CD1c-positive myeloid dendritic cell (primary cell): ENCODE measurements at regions not wholly inside any gene's neighbourhood (a gene's known extent, or its start where the extent isn't known, plus 50 kb on each side); places are given as distances from the start of the nearest gene placed in this dataset.
"Not testable (repeated sequence)": the region's sequence is repeated elsewhere in the genome, so short reads cannot be mapped to it uniquely, and the experiment has no call there.

ENCODE experiments used
- DNase-seq: peaks from one replicate; pipeline ENCODE4 v3.0.0-alpha.2; 2016; ENCODE audit errors: extremely low spot score

GRCh38 chr17:65307081-65307960, 170.2 kb downstream of the RGS9 start:
- no peak for DNase-seq

- DNase-seq = no peak
Observed at GRCh38 chr17:65305778-65306177, 168.6 kb downstream of the RGS9 start.

- DNase-seq = no peak
Observed at GRCh38 chr17:65305116-65305515, 167.9 kb downstream of the RGS9 start.

- not testable (repeated sequence) for DNase-seq
Observed at GRCh38 chr17:65301882-65302281, 164.7 kb downstream of the RGS9 start.

- DNase-seq = no peak
Observed at GRCh38 chr17:65301184-65301583, 164.0 kb downstream of the RGS9 start.

GRCh38 chr17:65297916-65298315, 160.7 kb downstream of the RGS9 start:
- DNase-seq = no peak

- DNase-seq = no peak
Observed at GRCh38 chr17:65297384-65297783, 160.2 kb downstream of the RGS9 start.

GRCh38 chr17:65294181-65294719, 157.1 kb downstream of the RGS9 start:
- DNase-seq = peak; percentile 34

- no peak for DNase-seq
Observed at GRCh38 chr17:65293584-65294180, 156.5 kb downstream of the RGS9 start.

GRCh38 chr17:65292430-65292829, 155.3 kb downstream of the RGS9 start:
- DNase-seq = no peak

- not testable (repeated sequence) for DNase-seq
Observed at GRCh38 chr17:65291301-65291700, 154.1 kb downstream of the RGS9 start.

- no peak for DNase-seq
Observed at GRCh38 chr17:65290616-65291015, 153.4 kb downstream of the RGS9 start.

GRCh38 chr17:65290056-65290455, 152.9 kb downstream of the RGS9 start:
- DNase-seq = no peak

GRCh38 chr17:65287040-65287439, 149.9 kb downstream of the RGS9 start:
- no peak for DNase-seq

- no peak for DNase-seq
Observed at GRCh38 chr17:65283704-65284103, 146.5 kb downstream of the RGS9 start.

GRCh38 chr17:65279456-65279855, 142.3 kb downstream of the RGS9 start:
- DNase-seq = no peak

- no peak for DNase-seq
Observed at GRCh38 chr17:65278820-65279184, 141.6 kb downstream of the RGS9 start.

GRCh38 chr17:65278050-65278819, 141.1 kb downstream of the RGS9 start:
- peak; percentile 2 for DNase-seq

GRCh38 chr17:65277576-65277975, 140.4 kb downstream of the RGS9 start:
- DNase-seq = no peak
